A549 (cell line): ENCODE measurements at regions not wholly inside any gene's neighbourhood (a gene's known extent, or its start where the extent isn't known, plus 50 kb on each side); places are given as distances from the start of the nearest gene placed in this dataset.

ENCODE experiments used
- CTCF ChIP-seq: fragments of >200 bp; sonication (Bioruptor Twin); formaldehyde crosslinking; IDR thresholded peaks from 3 replicates; pipeline ENCODE4 v1.5.1; 2016
- EP300 ChIP-seq, 2 experiments: fragments of >200 bp; sonication (Bioruptor Twin); formaldehyde crosslinking; IDR thresholded peaks; 2 replicates in 1 of 2; 3 replicates in 1 of 2; pipeline ENCODE4 v1.6.1; 2016 to 2017

- no peak for TF ChIP-seq CTCF
- TF ChIP-seq EP300 (IDR thresholded peaks at IDR 0.05), result no peak
These were observed 98.1 kb upstream of the PJA1 start for GRCh38 chrX:69263251-69263820.
